ENCODE measurements at regions not wholly inside any gene's neighbourhood (a gene's known extent, or its start where the extent isn't known, plus 50 kb on each side); places are given as distances from the start of the nearest gene placed in this dataset.
"Not testable (repeated sequence)": the region's sequence is repeated elsewhere in the genome, so short reads cannot be mapped to it uniquely, and the experiment has no call there.

GRCh38 chr2:123493687-123494086 lies 531.4 kb upstream of the CNTNAP5 start:
- no peak for DNase-seq

GRCh38 chr2:123495241-123495640 lies 529.8 kb upstream of the CNTNAP5 start:
- no peak for DNase-seq

DNA sequence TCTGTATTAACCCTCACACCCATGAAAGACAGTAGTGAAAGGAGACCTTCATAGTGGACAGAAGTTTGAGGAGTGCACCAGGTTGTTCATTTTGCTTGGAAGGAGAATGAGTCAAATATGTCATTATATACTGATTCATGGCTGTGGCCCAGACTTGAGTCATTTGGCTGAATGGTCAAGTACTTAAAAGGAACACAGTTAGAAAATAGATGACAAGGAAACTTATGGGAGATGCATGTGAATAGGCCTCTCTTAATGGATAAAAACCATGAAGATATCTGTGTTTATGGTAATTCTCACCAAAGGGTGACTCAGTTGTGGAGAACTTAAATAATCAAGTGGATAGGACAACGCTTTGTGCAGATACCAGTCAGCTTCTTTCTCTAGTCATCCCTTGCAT lies 524.7 kb upstream of the CNTNAP5 start:
- no peak for DNase-seq

DNA sequence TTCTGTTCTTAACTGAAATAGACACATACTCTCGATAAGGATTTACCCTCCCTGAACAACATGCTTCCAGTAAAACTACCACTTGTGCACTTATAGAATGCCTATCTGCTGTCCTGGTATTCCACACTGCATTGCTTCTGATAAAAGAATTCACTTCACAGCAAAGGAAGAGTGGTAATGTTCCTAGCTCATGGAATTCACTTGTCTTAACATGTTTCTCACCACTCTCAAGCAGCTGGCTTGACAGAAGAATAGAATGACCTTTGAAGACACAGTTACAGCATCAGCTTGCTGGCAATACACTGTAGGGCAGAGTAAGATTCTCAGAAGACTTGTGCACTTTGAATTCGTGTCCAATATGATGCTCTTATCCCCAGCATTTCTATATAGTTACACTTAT lies 524.1 kb upstream of the CNTNAP5 start:
- no peak for DNase-seq

DNA sequence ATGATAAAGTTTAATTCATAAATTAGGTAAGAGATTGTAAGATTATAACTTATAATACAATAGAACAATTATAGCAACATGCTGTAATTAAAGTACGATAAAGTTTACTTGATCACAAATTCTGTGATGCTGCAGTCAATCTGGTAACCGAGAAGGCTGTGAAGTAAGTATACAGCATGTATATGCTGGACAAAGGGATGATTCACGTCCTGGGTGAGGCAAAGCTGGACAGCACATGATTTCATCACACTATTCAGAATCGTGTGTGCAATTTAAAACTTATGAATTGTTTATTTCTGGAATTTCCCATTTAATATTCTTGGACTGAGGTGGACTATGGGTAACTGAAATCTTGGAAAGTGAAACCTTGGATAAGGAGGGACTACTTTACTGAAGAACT lies 522.2 kb upstream of the CNTNAP5 start:
- no peak for DNase-seq

DNA sequence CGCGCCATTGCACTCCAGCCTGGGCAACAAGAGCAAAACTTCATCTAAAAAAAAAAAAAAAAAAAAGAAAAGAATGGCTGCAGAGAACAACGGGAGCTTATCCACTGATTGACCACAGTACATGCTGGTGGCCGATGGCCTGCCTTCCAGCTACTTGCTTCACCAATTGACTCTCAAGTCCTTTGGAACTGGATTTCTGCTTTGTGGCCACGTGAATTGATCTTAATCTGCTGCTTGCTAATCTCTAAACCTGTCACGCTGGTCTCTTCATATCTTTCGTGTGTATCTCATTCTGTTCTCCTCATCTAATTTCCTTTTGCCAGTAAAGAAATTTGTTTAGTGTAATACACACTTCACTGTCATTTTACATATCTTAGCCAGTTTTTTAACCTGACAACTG lies 512.5 kb upstream of the CNTNAP5 start:
- DNase-seq = no peak

DNA sequence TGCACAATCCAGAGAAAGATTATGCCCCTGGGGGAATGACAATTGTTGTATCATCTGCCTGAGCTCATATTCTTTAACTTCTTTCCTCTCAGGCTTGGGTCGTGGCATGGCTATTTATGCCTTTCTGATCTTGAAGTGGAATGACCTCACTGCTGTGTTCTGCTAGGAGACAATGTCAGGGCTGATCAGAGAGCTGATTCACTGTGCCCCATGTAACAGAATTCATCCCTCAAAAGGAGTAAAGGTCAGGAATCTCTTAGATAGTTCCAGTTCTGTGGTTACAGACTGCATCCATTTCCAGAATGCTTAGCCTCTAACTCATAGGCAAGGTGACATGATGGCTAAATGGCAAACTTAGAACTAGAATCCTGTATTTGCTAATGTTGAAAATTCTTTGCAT lies 511.7 kb upstream of the CNTNAP5 start:
- DNase-seq = no peak

GRCh38 chr2:123514613-123515207 lies 510.4 kb upstream of the CNTNAP5 start:
- DNase-seq = no peak

- DNase-seq = no peak
These were observed 506.7 kb upstream of the CNTNAP5 start for GRCh38 chr2:123518367-123518766.

- no peak for DNase-seq
These were observed 503.2 kb upstream of the CNTNAP5 start for GRCh38 chr2:123521854-123522253.

DNA sequence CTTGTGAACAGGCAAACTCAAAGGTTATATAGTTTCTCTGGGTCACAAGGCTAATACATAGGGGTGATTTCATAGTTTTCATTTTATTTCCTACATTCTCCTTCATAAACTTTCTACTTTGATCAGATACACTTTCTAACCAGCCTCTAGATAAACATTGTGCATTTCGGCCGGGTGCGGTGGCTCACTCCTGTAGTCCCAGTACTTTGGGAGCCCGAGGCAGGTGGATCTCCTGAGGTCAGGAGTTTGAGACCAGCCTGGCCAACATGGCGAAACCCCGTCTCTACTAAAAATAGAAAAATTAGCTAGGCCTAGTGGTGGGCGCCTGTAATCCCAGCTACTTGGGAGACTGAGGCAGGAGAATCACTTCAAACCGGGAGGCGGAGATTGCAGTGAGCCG lies 502.6 kb upstream of the CNTNAP5 start:
- DNase-seq = not testable (repeated sequence)

- no peak for DNase-seq
These were observed 495.9 kb upstream of the CNTNAP5 start for GRCh38 chr2:123528996-123529707.

- no peak for DNase-seq
These were observed 495.1 kb upstream of the CNTNAP5 start for GRCh38 chr2:123530004-123530403.

DNA sequence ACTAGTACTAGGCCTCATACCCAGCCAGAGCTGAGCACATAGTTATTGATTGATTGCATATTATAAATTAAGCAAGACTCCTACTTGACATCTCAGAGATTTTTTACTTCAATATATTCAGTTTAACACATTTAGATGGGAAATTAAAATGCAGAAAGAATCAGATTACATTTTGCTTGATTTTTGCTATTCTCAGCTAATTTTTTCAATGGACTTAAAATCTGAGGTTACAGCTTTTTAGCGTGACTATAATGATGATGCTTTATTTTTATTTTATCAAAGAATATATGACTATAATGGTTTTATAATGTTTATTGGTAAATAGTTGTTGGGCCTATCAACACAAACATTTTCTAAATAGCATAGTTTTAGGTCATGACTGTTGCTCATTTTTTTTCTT lies 493.0 kb upstream of the CNTNAP5 start:
- DNase-seq = no peak

GRCh38 chr2:123532994-123533393 lies 492.1 kb upstream of the CNTNAP5 start:
- DNase-seq = no peak

- no peak for DNase-seq
These were observed 484.8 kb upstream of the CNTNAP5 start for GRCh38 chr2:123540291-123540690.

DNA sequence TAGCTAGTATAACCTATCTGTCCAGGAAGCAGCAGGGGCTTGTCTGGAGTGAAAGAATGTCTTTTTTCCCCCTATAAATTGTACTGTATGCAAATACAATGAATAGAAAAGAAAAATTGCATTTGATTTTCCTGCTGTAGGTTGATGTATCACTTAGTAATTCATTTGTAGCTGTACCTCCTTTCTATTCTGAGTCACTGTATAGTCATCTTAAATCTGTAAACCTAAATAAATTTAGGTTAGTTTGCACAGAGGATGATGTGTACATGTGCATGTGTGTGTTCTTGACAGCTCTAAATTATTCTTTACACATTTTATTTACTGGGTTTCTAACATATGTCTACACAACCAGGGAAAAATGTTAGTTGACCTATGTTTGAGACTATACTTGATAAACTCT lies 478.7 kb upstream of the CNTNAP5 start:
- no peak for DNase-seq

DNA sequence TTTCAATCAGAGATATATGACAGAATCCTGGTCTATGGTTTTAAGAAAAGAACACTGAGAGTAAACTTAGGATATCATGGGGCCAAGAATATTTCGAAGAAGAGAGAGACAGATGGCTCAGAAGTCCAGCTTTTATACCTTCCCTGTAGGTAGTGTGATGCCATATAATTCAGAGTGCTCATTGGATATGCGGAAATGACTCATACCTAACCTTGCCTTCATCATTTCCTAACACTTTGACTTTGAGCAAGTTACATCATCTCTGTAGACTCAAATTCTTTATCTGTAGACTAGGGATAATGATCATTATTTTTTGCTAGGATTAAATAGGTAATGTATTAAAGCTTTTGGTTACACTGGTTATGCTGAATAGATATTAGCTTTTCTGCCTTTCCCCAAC lies 461.6 kb upstream of the CNTNAP5 start:
- no peak for DNase-seq

DNA sequence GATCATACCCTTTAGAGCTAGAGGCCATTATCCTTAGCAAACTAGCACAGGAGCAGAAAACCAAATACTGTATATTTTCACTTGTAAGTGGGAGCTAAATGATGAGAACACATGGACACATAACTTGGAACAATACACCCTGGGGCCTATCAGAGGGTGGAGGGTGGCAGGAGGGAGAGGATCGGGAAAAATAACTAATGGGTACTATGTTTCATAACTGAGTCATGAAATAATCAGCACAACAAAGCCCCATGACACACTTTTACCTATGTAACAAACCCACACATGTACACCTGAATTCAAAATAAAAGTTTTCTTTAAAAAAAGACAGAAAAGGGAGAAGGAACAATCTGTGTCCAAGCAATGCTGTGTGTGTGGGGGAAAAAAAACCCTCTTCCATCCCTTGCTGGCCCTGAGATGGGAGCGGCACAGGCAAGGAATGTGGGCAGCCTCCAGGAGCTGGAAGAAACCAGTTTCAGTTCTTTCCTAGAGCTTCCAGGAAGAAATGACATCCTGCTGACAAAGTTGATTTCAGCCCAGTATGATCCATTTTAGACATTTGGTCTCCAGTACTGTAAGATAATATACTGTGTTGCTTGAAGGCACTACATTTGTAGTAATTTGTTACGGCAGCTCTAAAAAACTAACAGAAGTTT lies 458.7 kb upstream of the CNTNAP5 start:
- DNase-seq = no peak

GRCh38 chr2:123578016-123578415 lies 447.1 kb upstream of the CNTNAP5 start:
- DNase-seq = no peak

DNA sequence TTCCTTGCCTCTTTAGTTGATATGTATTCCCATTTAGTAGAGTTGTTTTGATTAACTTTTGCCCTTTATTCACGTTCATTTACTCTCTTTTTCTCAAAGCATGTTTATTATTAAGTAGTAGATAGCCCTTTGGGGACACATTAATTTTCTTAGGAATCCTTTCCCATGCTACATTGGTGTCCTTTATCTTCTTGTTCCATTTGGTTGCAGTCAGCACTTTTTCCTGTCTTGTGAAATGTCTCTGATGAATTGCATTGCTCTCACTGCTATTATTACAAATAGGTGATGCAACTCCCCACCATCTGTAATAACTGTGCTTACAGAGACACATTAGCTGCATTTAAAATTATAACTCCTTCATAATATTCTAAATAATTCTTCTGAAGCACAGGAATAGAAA lies 428.5 kb upstream of the CNTNAP5 start:
- DNase-seq = no peak

GRCh38 chr2:123597988-123598387 lies 427.1 kb upstream of the CNTNAP5 start:
- DNase-seq = no peak

DNA sequence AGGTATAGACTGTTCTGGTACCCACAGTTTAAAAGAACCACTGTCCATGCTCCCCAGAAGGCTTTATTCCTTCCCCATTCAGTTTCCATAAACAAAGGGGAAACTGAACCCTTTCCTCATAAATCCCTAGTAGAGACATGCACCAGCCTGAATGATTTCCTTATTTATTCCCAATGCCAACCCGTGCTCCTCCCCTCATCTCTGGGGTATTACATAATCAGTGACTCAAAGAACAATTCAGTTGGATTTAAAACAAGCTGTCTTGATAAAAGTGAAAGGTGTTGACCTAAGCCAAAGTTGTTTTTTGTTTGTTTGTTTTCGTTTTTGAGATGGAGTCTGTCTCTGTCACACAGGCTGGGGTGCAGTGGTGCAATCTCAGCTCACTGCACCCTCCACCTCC lies 418.5 kb upstream of the CNTNAP5 start:
- DNase-seq = no peak

DNA sequence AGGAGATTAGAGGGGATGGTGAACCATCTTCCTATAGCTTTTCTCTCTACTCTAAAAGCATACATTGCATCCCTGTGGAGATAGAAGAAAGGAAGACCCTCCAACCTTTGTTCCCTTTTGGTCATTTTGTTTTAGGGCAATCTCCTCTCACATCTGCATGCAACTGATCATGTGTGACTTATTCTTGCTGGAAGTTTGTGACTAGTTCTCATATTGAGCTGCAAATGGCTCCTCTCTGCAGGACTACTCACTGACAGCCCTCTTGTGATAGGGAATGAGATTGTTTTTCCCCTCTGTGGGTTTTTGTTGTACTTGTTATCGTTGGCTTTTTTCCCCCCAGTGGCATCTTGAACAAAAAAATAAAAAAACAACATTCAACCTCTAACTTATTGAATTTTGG lies 416.0 kb upstream of the CNTNAP5 start:
- DNase-seq = no peak

- no peak for DNase-seq
These were observed 410.5 kb upstream of the CNTNAP5 start for GRCh38 chr2:123614596-123614995.

All from hematopoietic multipotent progenitor cell treated with erythropoietin and hydrocortisone succinate and interleukin-3 and kit ligand, for 8 days (in vitro differentiated cells).